IPS DF 19.7 (cell line): ENCODE measurements at regions not wholly inside any gene's neighbourhood (a gene's known extent, or its start where the extent isn't known, plus 50 kb on each side); places are given as distances from the start of the nearest gene placed in this dataset.
"Not testable (repeated sequence)": the region's sequence is repeated elsewhere in the genome, so short reads cannot be mapped to it uniquely, and the experiment has no call there.

Source experiments
- DNase-seq: peaks from one replicate; pipeline ENCODE4 v3.0.0-alpha.2; 2013; ENCODE audit warnings: low read depth, low spot score

- no peak for DNase-seq
Measured at GRCh38 chr21:19350286-19350685, 946.7 kb upstream of the TMPRSS15 start.

GRCh38 chr21:19353256-19353655 is 949.7 kb upstream of the TMPRSS15 start:
- DNase-seq: no peak

- no peak for DNase-seq
Measured at GRCh38 chr21:19368944-19369343, 965.4 kb upstream of the TMPRSS15 start.

GRCh38 chr21:19392390-19392789 is 988.8 kb upstream of the TMPRSS15 start:
- DNase-seq: no peak

- DNase-seq: no peak
Measured at GRCh38 chr21:19400223-19400770, 996.7 kb upstream of the TMPRSS15 start.

GRCh38 chr21:19402870-19403269 is 999.3 kb upstream of the TMPRSS15 start:
- no peak for DNase-seq

- DNase-seq: no peak
Measured at GRCh38 chr21:19405326-19405725, 1001.7 kb upstream of the TMPRSS15 start.

GRCh38 chr21:19420565-19420964 is 1017.0 kb upstream of the TMPRSS15 start:
- no peak for DNase-seq

GRCh38 chr21:19433623-19434022 is 1030.0 kb upstream of the TMPRSS15 start:
- no peak for DNase-seq

GRCh38 chr21:19440792-19441655 is 1037.4 kb upstream of the TMPRSS15 start:
- no peak for DNase-seq

- DNase-seq: no peak
Measured at GRCh38 chr21:19458295-19458694, 1054.7 kb upstream of the TMPRSS15 start.

GRCh38 chr21:19461481-19462205 is 1058.1 kb upstream of the TMPRSS15 start:
- no peak for DNase-seq

- DNase-seq: no peak
Measured at GRCh38 chr21:19463966-19464365, 1060.4 kb upstream of the TMPRSS15 start.

GRCh38 chr21:19468991-19469715 is 1065.6 kb upstream of the TMPRSS15 start:
- no peak for DNase-seq

- DNase-seq: no peak
Measured at GRCh38 chr21:19475525-19475924, 1071.9 kb upstream of the TMPRSS15 start.

- DNase-seq: no peak
Measured at GRCh38 chr21:19489930-19490329, 1086.3 kb upstream of the TMPRSS15 start.

- DNase-seq: no peak
Measured at GRCh38 chr21:19490481-19490880, 1086.9 kb upstream of the TMPRSS15 start.

GRCh38 chr21:19493437-19494241 is 1090.1 kb upstream of the TMPRSS15 start:
- not testable (repeated sequence) for DNase-seq

GRCh38 chr21:19501115-19501514 is 1097.5 kb upstream of the TMPRSS15 start:
- DNase-seq: no peak

- DNase-seq: no peak
Measured at GRCh38 chr21:19507682-19508260, 1104.2 kb upstream of the TMPRSS15 start.

- no peak for DNase-seq
Measured at GRCh38 chr21:19508442-19508841, 1104.9 kb upstream of the TMPRSS15 start.
